DOHH2 (cell line): ENCODE measurements at regions not wholly inside any gene's neighbourhood (a gene's known extent, or its start where the extent isn't known, plus 50 kb on each side); places are given as distances from the start of the nearest gene placed in this dataset.

Experiments
- H3F3A ChIP-seq: fragments of 200-600 bp; sonication (generic), shearing (Covaris generic); 2 replicates; pipeline ENCODE4 v1.6.0; 2016; ENCODE audit warnings: antibody characterized with exemption, mild to moderate bottlenecking; ENCODE audit not compliant: control insufficient read depth, insufficient read depth
- H3K27ac ChIP-seq: fragments of 200-600 bp; sonication (generic); 2 replicates; pipeline ENCODE4 v1.5.1; 2014; ENCODE audit warnings: low read depth, mild to moderate bottlenecking, low read length, moderate library complexity
- H3K27me3 ChIP-seq: fragments of 200-600 bp; sonication (generic); 2 replicates; pipeline ENCODE4 v1.6.1; 2014; ENCODE audit warnings: mild to moderate bottlenecking, low read length, mixed read lengths; ENCODE audit not compliant: control insufficient read depth
- H3K36me3 ChIP-seq: fragments of 200-600 bp; sonication (generic); 2 replicates; pipeline ENCODE4 v1.6.1; 2014; ENCODE audit warnings: mild to moderate bottlenecking, low read length, moderate library complexity, mixed read lengths; ENCODE audit not compliant: control insufficient read depth
- H3K4me1 ChIP-seq: fragments of 200-600 bp; sonication (generic); 2 replicates; pipeline ENCODE4 v1.6.1; 2014; ENCODE audit warnings: mild to moderate bottlenecking, low read length, mixed read lengths; ENCODE audit not compliant: control insufficient read depth
- H3K4me2 ChIP-seq: fragments of 200-600 bp; sonication (generic); 2 replicates; pipeline ENCODE4 v1.6.0; 2014; ENCODE audit warnings: mild to moderate bottlenecking, low read length, moderate library complexity
- H3K4me3 ChIP-seq: fragments of 200-600 bp; sonication (generic); 2 replicates; pipeline ENCODE4 v1.5.1; 2014; ENCODE audit warnings: mild to moderate bottlenecking, low read length, mixed read lengths
- H3K79me2 ChIP-seq: fragments of 200-600 bp; sonication (generic); 2 replicates; pipeline ENCODE4 v1.6.1; 2014; ENCODE audit warnings: mild to moderate bottlenecking, low read length, mixed read lengths; ENCODE audit not compliant: control insufficient read depth
- H3K9me2 ChIP-seq: fragments of 200-600 bp; sonication (generic); replicated peaks from 2 replicates; pipeline ENCODE4 v1.6.1; 2014; ENCODE audit warnings: mild to moderate bottlenecking, low read length, mixed read lengths; ENCODE audit not compliant: control insufficient read depth
- H3K9me3 ChIP-seq: fragments of 200-600 bp; sonication (generic); 2 replicates; pipeline ENCODE4 v1.6.1; 2014; ENCODE audit warnings: antibody characterized with exemption, low read length, mixed read lengths; ENCODE audit not compliant: control insufficient read depth, insufficient read depth
- H4K20me1 ChIP-seq: fragments of 200-600 bp; sonication (generic); 2 replicates; pipeline ENCODE4 v1.6.0; 2014; ENCODE audit warnings: low read depth, mild to moderate bottlenecking, antibody characterized with exemption, low read length, moderate library complexity; ENCODE audit not compliant: control insufficient read depth, insufficient read depth
- CTCF ChIP-seq: fragments of 200-600 bp; sonication (generic); IDR thresholded peaks from one replicate; pipeline ENCODE4 v1.5.1; 2014; ENCODE audit warnings: antibody characterized with exemption, mild to moderate bottlenecking, low read depth, low read length; ENCODE audit not compliant: poor library complexity, severe bottlenecking
- EZH2phosphoT487 ChIP-seq: fragments of 200-600 bp; sonication (generic); IDR thresholded peaks from 2 replicates; pipeline ENCODE4 v1.6.1; 2017; ENCODE audit warnings: borderline replicate concordance, mild to moderate bottlenecking, antibody characterized with exemption, low read length, moderate library complexity, mixed read lengths

- Histone ChIP-seq H3K4me2 (no peak overlapping the region), H3K4me3 (no peak overlapping the region)
Measured at GRCh38 chr5:165863239-165863638, 2357.8 kb downstream of the MAT2B start.

GRCh38 chr5:165871291-165871690, 2365.9 kb downstream of the MAT2B start:
- Histone ChIP-seq H3F3A (no peaks in the 10 kb centered on the region), H3K27me3 (no peaks in the 10 kb centered on the region), H3K4me1 (no peaks in the 10 kb centered on the region), H3K36me3 (no peaks in the 10 kb centered on the region), H4K20me1 (no peaks in the 10 kb centered on the region), H3K79me2 (no peaks in the 10 kb centered on the region), H3K4me3 (no peak overlapping the region), H3K4me2 (no peak overlapping the region), H3K9me2 (no peaks in the 10 kb centered on the region), H3K27ac (no peak overlapping the region), H3K9me3 (no peaks in the 10 kb centered on the region)
- no peak for TF ChIP-seq EZH2phosphoT487
- TF ChIP-seq CTCF, result no peak

More at GRCh38 chr5:165863239-165863638, 2357.8 kb downstream of the MAT2B start:
- TF ChIP-seq CTCF (no peak), EZH2phosphoT487 (no peak)
- Histone ChIP-seq H3K27ac (no peak overlapping the region), H4K20me1 (no peaks in the 10 kb centered on the region), H3K9me2 (no peaks in the 10 kb centered on the region), H3K27me3 (no peaks in the 10 kb centered on the region), H3K79me2 (no peaks in the 10 kb centered on the region), H3K9me3 (no peaks in the 10 kb centered on the region), H3K36me3 (no peaks in the 10 kb centered on the region), H3F3A (no peaks in the 10 kb centered on the region), H3K4me1 (no peaks in the 10 kb centered on the region)

GRCh38 chr5:165874851-165875250, 2369.4 kb downstream of the MAT2B start:
- Histone ChIP-seq H3F3A (no peaks in the 10 kb centered on the region), H3K4me1 (no peaks in the 10 kb centered on the region), H3K9me2 (no peaks in the 10 kb centered on the region), H3K27me3 (no peaks in the 10 kb centered on the region), H4K20me1 (no peaks in the 10 kb centered on the region), H3K4me3 (no peak overlapping the region), H3K9me3 (no peaks in the 10 kb centered on the region), H3K27ac (no peak overlapping the region), H3K4me2 (no peak overlapping the region), H3K79me2 (no peaks in the 10 kb centered on the region), H3K36me3 (no peaks in the 10 kb centered on the region)
- TF ChIP-seq EZH2phosphoT487 (no peak), CTCF (no peak)

- Histone ChIP-seq H3F3A (no peaks in the 10 kb centered on the region), H3K4me3 (no peak overlapping the region), H3K4me1 (no peaks in the 10 kb centered on the region), H3K9me2 (no peaks in the 10 kb centered on the region), H4K20me1 (no peaks in the 10 kb centered on the region), H3K4me2 (no peak overlapping the region), H3K79me2 (no peaks in the 10 kb centered on the region), H3K36me3 (no peaks in the 10 kb centered on the region), H3K27me3 (no peaks in the 10 kb centered on the region), H3K9me3 (no peaks in the 10 kb centered on the region), H3K27ac (no peak overlapping the region)
- no peak for TF ChIP-seq EZH2phosphoT487
- TF ChIP-seq CTCF, result no peak
Measured at GRCh38 chr5:165876538-165876937, 2371.1 kb downstream of the MAT2B start.
